ENCODE measurements at regions not wholly inside any gene's neighbourhood (a gene's known extent, or its start where the extent isn't known, plus 50 kb on each side); places are given as distances from the start of the nearest gene placed in this dataset.

DNA sequence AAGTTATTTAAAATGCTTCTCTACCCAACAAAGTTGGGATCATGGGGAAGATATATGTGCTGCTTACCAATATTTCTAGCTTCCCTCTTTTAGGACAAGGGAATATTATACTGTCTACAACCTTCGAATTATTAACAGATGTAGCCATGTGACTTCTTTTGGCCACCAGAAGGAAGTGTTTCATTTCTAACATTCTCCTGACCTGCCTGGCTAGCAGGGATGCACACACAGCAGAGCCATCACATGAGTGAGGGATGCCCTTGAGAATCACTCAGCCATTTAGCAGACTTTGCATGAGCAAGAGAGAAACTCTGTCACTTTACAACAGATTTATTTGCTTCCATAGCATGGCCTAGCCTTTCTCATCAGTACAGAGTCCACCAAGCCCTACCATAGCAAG, 230.7 kb upstream of the MARCKS start:
- CTCF ChIA-PET = no interaction called here

DNA sequence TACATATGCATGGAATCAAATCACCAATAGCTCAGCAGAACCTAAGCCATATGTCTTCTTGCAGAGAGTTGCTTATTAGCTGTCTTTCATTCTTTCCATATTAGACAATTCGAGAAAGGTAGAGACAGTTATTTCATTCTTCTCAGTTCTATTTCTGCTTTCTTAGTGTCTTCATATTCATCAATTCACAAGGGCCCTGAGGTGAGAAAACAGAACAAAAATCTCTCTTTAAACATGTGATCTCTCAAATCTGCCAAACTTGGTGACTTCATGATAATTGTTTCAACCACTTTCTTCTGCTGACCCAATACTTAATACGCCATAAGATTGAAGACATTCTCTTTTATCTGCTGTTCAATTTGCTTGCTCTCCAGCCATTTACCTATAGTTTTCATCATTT, 229.7 kb upstream of the MARCKS start:
- ATAC-seq (no peak), DNase-seq (ENCODE audit: low read depth, low spot score) (no peak)
- ChIA-PET CTCF (interaction anchor here (0.6 kb wide), 1 partner anchor 787 kb away, joined by 8 read pairs; no protein-coding TSS in a partner anchor), POLR2A (no interaction called here)
- intact Hi-C loops (cut with micrococcal nuclease; ENCODE audit: unreplicated experiment) (no loop called here), in situ Hi-C loops (cut with HindIII; ENCODE audit: low pct_unique_long_range_greater_than_20kb, low sequenced_read_pairs) (no loop called here)
- H3K27ac ChIP-seq (ENCODE audit: low read length) = no peak overlapping the region
- no peaks in the 10 kb centered on the region for H3K27me3 ChIP-seq (ENCODE audit: control insufficient read depth, insufficient read depth, low read length)
- TF ChIP-seq, protein P1, sequence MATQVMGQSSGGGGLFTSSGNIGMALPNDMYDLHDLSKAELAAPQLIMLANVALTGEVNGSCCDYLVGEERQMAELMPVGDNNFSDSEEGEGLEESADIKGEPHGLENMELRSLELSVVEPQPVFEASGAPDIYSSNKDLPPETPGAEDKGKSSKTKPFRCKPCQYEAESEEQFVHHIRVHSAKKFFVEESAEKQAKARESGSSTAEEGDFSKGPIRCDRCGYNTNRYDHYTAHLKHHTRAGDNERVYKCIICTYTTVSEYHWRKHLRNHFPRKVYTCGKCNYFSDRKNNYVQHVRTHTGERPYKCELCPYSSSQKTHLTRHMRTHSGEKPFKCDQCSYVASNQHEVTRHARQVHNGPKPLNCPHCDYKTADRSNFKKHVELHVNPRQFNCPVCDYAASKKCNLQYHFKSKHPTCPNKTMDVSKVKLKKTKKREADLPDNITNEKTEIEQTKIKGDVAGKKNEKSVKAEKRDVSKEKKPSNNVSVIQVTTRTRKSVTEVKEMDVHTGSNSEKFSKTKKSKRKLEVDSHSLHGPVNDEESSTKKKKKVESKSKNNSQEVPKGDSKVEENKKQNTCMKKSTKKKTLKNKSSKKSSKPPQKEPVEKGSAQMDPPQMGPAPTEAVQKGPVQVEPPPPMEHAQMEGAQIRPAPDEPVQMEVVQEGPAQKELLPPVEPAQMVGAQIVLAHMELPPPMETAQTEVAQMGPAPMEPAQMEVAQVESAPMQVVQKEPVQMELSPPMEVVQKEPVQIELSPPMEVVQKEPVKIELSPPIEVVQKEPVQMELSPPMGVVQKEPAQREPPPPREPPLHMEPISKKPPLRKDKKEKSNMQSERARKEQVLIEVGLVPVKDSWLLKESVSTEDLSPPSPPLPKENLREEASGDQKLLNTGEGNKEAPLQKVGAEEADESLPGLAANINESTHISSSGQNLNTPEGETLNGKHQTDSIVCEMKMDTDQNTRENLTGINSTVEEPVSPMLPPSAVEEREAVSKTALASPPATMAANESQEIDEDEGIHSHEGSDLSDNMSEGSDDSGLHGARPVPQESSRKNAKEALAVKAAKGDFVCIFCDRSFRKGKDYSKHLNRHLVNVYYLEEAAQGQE (IDR thresholded peaks at IDR 0.05; ENCODE audit: insufficient read depth in 1 of 2, low read depth in 2 of 2, low read length in 1 of 2) = no peak
- no peak for TF ChIP-seq TCF7L2 (IDR thresholded peaks at IDR 0.05; ENCODE audit: low read depth, low read length)
- TF ChIP-seq, protein P2, sequence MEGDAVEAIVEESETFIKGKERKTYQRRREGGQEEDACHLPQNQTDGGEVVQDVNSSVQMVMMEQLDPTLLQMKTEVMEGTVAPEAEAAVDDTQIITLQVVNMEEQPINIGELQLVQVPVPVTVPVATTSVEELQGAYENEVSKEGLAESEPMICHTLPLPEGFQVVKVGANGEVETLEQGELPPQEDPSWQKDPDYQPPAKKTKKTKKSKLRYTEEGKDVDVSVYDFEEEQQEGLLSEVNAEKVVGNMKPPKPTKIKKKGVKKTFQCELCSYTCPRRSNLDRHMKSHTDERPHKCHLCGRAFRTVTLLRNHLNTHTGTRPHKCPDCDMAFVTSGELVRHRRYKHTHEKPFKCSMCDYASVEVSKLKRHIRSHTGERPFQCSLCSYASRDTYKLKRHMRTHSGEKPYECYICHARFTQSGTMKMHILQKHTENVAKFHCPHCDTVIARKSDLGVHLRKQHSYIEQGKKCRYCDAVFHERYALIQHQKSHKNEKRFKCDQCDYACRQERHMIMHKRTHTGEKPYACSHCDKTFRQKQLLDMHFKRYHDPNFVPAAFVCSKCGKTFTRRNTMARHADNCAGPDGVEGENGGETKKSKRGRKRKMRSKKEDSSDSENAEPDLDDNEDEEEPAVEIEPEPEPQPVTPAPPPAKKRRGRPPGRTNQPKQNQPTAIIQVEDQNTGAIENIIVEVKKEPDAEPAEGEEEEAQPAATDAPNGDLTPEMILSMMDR (IDR thresholded peaks at IDR 0.05) = no peak
- TF ChIP-seq SIN3A (IDR thresholded peaks at IDR 0.05; ENCODE audit: borderline replicate concordance, insufficient read depth, low read depth, low read length) = no peak
- no peak for TF ChIP-seq POLR2AphosphoS5 (IDR thresholded peaks at IDR 0.05; ENCODE audit: low read depth, low read length)
- no TSS peak for BruUV-seq (replicated peaks)
- H3K4me3 ChIP-seq (ENCODE audit: low read depth in 2 of 2, low read length in 2 of 2) = no peak overlapping the region
- H3K4me1 ChIP-seq (ENCODE audit: control insufficient read depth, insufficient read depth, low read length) = no peaks in the 10 kb centered on the region; the same call in 1 of the 2 replicates
- H3K9me3 ChIP-seq (ENCODE audit: control insufficient read depth, insufficient read depth, low read depth, low read length) = no peaks in the 10 kb centered on the region
- no peaks in the 10 kb centered on the region for H3K36me3 ChIP-seq (ENCODE audit: control insufficient read depth, insufficient read depth, low read length)

More for the DNA sequence above, 230.7 kb upstream of the MARCKS start:
- H3K9me3 ChIP-seq (ENCODE audit: control insufficient read depth, insufficient read depth, low read depth, low read length) = no peaks in the 10 kb centered on the region
- intact Hi-C loops (cut with micrococcal nuclease; ENCODE audit: unreplicated experiment) (no loop called here), in situ Hi-C loops (cut with HindIII; ENCODE audit: low pct_unique_long_range_greater_than_20kb, low sequenced_read_pairs) (no loop called here)
- H3K4me3 ChIP-seq (ENCODE audit: low read depth in 2 of 2, low read length in 2 of 2) = no peak overlapping the region
- ATAC-seq = no peak
- BruUV-seq (replicated peaks) = no TSS peak
- no peak overlapping the region for H3K27ac ChIP-seq (ENCODE audit: low read length)
- H3K4me1 ChIP-seq (ENCODE audit: control insufficient read depth, insufficient read depth, low read length) = no peaks in the 10 kb centered on the region; the same call in 1 of the 2 replicates
- no peak for TF ChIP-seq SIN3A (IDR thresholded peaks at IDR 0.05; ENCODE audit: borderline replicate concordance, insufficient read depth, low read depth, low read length)
- no peak for DNase-seq (ENCODE audit: low read depth, low spot score)
- H3K27me3 ChIP-seq (ENCODE audit: control insufficient read depth, insufficient read depth, low read length) = no peaks in the 10 kb centered on the region
- no peaks in the 10 kb centered on the region for H3K36me3 ChIP-seq (ENCODE audit: control insufficient read depth, insufficient read depth, low read length)
- POLR2A ChIA-PET = no interaction called here

DNA sequence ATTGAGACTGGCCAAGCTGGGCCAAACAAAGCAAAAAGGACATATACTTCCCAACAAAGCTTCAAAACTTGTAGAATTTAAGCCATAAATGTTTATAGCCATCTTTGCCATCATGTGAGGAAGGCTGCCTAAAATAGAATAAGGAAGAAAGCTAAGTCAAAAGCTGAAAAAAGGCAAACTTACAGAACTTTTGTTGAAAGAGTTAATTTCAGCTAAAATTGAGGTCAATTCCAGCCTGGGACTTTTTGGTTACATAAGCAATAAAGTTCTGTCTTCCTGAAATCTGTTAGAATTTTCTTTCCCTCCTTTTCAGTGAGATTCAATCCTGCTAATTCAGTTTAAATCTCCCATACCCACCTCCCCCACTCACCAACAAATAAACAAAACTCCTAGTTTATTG, 227.9 kb upstream of the MARCKS start:
- intact Hi-C loops (cut with micrococcal nuclease; ENCODE audit: unreplicated experiment) = no loop called here

More for the DNA sequence above, 227.9 kb upstream of the MARCKS start:
- TF ChIP-seq TCF7L2 (IDR thresholded peaks at IDR 0.05; ENCODE audit: low read depth, low read length) (no peak), SIN3A (IDR thresholded peaks at IDR 0.05; ENCODE audit: borderline replicate concordance, insufficient read depth, low read depth, low read length) (no peak), POLR2AphosphoS5 (IDR thresholded peaks at IDR 0.05; ENCODE audit: low read depth, low read length) (no peak)
- TF ChIP-seq, protein P1 (IDR thresholded peaks at IDR 0.05; ENCODE audit: insufficient read depth in 1 of 2, low read depth in 2 of 2, low read length in 1 of 2) = no peak
- TF ChIP-seq, protein P2 (IDR thresholded peaks at IDR 0.05) = no peak
- no peaks in the 10 kb centered on the region; the same call in 1 of the 2 replicates for H3K4me1 ChIP-seq (ENCODE audit: control insufficient read depth, insufficient read depth, low read length)
- no peaks in the 10 kb centered on the region for H3K36me3 ChIP-seq (ENCODE audit: control insufficient read depth, insufficient read depth, low read length)
- H3K4me3 ChIP-seq (ENCODE audit: low read depth in 2 of 2, low read length in 2 of 2) = no peak overlapping the region
- H3K27me3 ChIP-seq (ENCODE audit: control insufficient read depth, insufficient read depth, low read length) = no peaks in the 10 kb centered on the region
- DNase-seq (ENCODE audit: low read depth, low spot score) (no peak), ATAC-seq (no peak)
- no peaks in the 10 kb centered on the region for H3K9me3 ChIP-seq (ENCODE audit: control insufficient read depth, insufficient read depth, low read depth, low read length)
- no TSS peak for BruUV-seq (replicated peaks)
- H3K27ac ChIP-seq (ENCODE audit: low read length) = no peak overlapping the region
- POLR2A ChIA-PET = no interaction called here
- CTCF ChIA-PET = no interaction called here
- in situ Hi-C loops (cut with HindIII; ENCODE audit: low pct_unique_long_range_greater_than_20kb, low sequenced_read_pairs) = no loop called here
